ENCODE measurements at regions not wholly inside any gene's neighbourhood (a gene's known extent, or its start where the extent isn't known, plus 50 kb on each side); places are given as distances from the start of the nearest gene placed in this dataset.

GRCh38 chr16:73371584-73372319, 323.8 kb upstream of the ZFHX3 start:
- WGBS, 5 donors: 86 to 96% (median 92%) methylated on average over 9 of the region's 9 CpGs

DNA sequence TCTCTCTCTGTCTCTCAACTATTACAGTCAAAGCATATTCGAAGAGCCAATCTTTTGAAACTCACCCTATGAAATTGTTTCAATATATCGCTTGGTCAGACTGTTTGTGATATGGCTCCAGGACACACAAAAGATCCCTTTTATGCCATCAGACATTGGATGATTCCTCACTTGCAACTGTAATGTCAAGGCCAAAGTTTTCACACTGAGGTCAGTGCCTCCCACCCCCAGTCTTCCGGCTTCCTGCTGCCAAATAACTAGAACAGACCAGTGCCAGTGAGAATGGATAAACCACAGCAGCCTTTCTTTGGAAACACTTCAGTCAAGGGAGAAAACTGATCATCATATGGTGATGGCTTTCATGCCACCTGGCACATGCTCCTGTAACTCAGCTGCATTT, 321.9 kb upstream of the ZFHX3 start:
- no peak overlapping the region for H3K4me3 ChIP-seq
- H3K27me3 ChIP-seq (replicated peaks in 1 of 7): no peaks in the 10 kb centered on the region
- no peak for DNase-seq
- H3K9me3 ChIP-seq: no peaks in the 10 kb centered on the region
- H3K4me1 ChIP-seq: peaks cover 0 to 12% (median 4%) of the 10 kb centered on the region in 6 donors
- no peak overlapping the region for H3K27ac ChIP-seq
- TF ChIP-seq POLR2A (IDR thresholded peaks at IDR 0.05): no peak
- TF ChIP-seq, protein P1, sequence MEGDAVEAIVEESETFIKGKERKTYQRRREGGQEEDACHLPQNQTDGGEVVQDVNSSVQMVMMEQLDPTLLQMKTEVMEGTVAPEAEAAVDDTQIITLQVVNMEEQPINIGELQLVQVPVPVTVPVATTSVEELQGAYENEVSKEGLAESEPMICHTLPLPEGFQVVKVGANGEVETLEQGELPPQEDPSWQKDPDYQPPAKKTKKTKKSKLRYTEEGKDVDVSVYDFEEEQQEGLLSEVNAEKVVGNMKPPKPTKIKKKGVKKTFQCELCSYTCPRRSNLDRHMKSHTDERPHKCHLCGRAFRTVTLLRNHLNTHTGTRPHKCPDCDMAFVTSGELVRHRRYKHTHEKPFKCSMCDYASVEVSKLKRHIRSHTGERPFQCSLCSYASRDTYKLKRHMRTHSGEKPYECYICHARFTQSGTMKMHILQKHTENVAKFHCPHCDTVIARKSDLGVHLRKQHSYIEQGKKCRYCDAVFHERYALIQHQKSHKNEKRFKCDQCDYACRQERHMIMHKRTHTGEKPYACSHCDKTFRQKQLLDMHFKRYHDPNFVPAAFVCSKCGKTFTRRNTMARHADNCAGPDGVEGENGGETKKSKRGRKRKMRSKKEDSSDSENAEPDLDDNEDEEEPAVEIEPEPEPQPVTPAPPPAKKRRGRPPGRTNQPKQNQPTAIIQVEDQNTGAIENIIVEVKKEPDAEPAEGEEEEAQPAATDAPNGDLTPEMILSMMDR (IDR thresholded peaks at IDR 0.05 in 8 of 11, conservative IDR thresholded peaks at IDR 0.05 in 3 of 11): no peak
- TF ChIP-seq POLR2AphosphoS5 (IDR thresholded peaks at IDR 0.05): no peak
- intact Hi-C loops (cut with DNase I; ENCODE audit: low total_unique reads): no loop called here
- H3K36me3 ChIP-seq: no peaks in the 10 kb centered on the region
- 55 to 67% (median 61%) methylated on average over 3 of the region's 3 CpGs for WGBS, 5 donors

More at GRCh38 chr16:73371584-73372319, 323.8 kb upstream of the ZFHX3 start:
- peaks cover 0 to 12% (median 4%) of the 10 kb centered on the region in 6 donors for H3K4me1 ChIP-seq
- no peaks in the 10 kb centered on the region for H3K27me3 ChIP-seq (replicated peaks in 1 of 7)
- no peak overlapping the region for H3K27ac ChIP-seq
- H3K9me3 ChIP-seq: no peaks in the 10 kb centered on the region
- TF ChIP-seq, protein P1 (IDR thresholded peaks at IDR 0.05 in 8 of 11, conservative IDR thresholded peaks at IDR 0.05 in 3 of 11): no peak
- TF ChIP-seq POLR2A (IDR thresholded peaks at IDR 0.05): no peak
- TF ChIP-seq POLR2AphosphoS5 (IDR thresholded peaks at IDR 0.05): no peak
- no peak for DNase-seq
- H3K36me3 ChIP-seq: no peaks in the 10 kb centered on the region
- H3K4me3 ChIP-seq: no peak overlapping the region
- intact Hi-C loops (cut with DNase I; ENCODE audit: low total_unique reads): no loop called here

- TF ChIP-seq POLR2A (IDR thresholded peaks at IDR 0.05) (no peak), POLR2AphosphoS5 (IDR thresholded peaks at IDR 0.05) (no peak)
- TF ChIP-seq, protein P1 (IDR thresholded peaks at IDR 0.05 in 8 of 11, conservative IDR thresholded peaks at IDR 0.05 in 3 of 11): no peak
- Histone ChIP-seq H3K9me3 (no peaks in the 10 kb centered on the region), H3K36me3 (no peaks in the 10 kb centered on the region), H3K4me1 (peaks cover 0 to 12% (median 4%) of the 10 kb centered on the region in 6 donors), H3K4me3 (no peak overlapping the region), H3K27me3 (replicated peaks in 1 of 7) (no peaks in the 10 kb centered on the region), H3K27ac (no peak overlapping the region)
- 84 to 92% (median 91%) methylated on average over 4 of the region's 4 CpGs for WGBS, 5 donors
- intact Hi-C loops (cut with DNase I; ENCODE audit: low total_unique reads): no loop called here
- DNase-seq: no peak
Measured at GRCh38 chr16:73368715-73369114, 320.8 kb upstream of the ZFHX3 start.

DNA sequence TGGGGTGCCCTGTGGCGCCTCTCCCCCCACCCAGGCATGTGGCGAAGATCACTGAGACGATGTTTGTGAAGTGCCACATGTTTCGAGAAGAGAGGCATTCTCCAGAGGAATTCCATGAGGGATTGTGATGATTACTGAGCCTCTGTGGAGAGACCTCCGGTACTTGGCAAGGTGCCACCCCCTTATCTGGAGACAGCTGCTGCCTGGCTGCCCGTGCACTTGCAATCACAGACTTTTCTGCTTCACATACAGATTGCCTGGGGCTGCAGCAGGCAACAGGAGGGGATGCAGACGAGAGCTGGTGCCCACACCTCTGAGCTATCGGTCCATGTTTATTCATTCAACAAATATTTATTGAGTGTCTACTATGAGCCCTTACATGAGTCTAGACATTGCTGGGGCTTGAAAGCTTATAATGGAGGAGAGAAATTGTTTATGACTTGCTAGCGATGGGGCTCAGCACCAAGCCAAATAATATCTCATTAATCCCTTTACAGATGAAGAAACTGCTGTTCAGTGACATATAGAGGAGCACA, 317.2 kb upstream of the ZFHX3 start:
- no peak for TF ChIP-seq POLR2AphosphoS5 (IDR thresholded peaks at IDR 0.05)
- TF ChIP-seq, protein P1 (IDR thresholded peaks at IDR 0.05 in 8 of 11, conservative IDR thresholded peaks at IDR 0.05 in 3 of 11): no peak
- TF ChIP-seq POLR2A (IDR thresholded peaks at IDR 0.05): no peak
- Histone ChIP-seq H3K27me3 (replicated peaks in 1 of 7) (no peaks in the 10 kb centered on the region), H3K4me1 (peaks cover 0 to 9% (median 2%) of the 10 kb centered on the region in 6 donors), H3K4me3 (no peak overlapping the region), H3K27ac (no peak overlapping the region), H3K36me3 (no peaks in the 10 kb centered on the region), H3K9me3 (peaks cover 0 to 6% (median 0%) of the 10 kb centered on the region in 8 donors)
- intact Hi-C loops (cut with DNase I; ENCODE audit: low total_unique reads): no loop called here
- DNase-seq: no peak
- WGBS, 5 donors: 49 to 64% (median 61%) methylated on average over 9 of the region's 9 CpGs

Data from spleen (tissue), 11 donors.